ENCODE measurements at regions not wholly inside any gene's neighbourhood (a gene's known extent, or its start where the extent isn't known, plus 50 kb on each side); places are given as distances from the start of the nearest gene placed in this dataset.
"Not testable (repeated sequence)": the region's sequence is repeated elsewhere in the genome, so short reads cannot be mapped to it uniquely, and the experiment has no call there.

DNA sequence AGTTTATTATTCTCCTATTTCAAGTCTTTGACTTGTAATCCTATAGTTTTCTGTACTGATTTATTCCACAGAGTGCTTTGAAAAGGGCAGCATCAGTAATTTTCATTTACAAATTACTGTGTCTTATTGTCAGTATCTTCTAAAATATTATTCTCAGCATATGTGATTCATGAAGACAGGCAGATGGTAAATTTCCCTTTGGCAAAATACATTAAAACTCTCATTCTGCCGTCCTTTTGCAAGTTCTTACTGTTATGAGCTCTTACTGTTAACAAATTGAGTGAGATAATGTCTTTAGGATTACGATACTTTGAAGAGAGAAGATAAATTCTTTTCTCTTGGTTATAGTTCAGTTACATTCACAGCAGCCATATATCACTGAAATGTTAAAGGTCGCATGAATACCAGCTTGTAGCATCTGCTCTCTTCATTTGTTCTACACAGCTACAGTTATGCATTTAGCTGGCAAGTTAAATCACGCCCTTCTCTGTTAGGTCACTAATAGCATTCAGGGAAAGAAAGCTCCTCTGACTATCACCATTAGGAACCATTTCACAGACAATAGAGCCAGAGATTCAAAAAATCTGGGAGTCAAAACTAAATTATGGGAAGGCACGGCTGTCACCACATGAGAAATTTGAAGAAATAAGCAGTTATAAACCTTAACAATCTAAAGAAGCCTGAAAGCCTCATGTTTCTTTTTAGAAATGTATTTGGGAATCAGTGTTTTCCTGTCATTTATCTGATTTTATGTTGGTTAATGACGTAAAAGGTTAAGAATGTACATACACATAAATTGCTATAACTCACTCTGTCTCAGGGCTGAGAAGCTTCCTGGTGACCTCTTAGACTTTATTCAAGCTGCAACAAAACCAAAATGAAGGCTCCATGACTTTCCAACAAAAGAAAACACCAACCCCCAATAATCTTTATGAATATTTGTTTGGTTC is 109.6 kb upstream of the SP4 start:
- no peak for DNase-seq (ENCODE audit: low read depth)

DNA sequence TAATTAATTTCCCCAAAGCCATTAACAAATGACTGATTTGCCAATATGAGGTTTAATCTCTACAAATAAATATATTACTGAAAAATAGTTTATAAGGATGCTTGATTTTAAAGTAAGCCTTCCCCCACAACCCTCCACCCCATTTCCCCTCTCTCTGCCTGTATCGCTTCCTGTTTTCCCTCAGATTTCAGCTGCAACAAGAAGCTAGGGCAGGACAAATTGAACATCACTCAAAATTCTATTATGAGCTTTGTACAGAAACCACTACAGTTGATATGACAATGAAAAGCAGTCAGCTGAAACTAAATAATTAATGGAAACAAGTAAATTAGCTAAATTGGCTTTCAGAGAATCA is 109.0 kb upstream of the SP4 start:
- no peak for DNase-seq (ENCODE audit: low read depth)

DNA sequence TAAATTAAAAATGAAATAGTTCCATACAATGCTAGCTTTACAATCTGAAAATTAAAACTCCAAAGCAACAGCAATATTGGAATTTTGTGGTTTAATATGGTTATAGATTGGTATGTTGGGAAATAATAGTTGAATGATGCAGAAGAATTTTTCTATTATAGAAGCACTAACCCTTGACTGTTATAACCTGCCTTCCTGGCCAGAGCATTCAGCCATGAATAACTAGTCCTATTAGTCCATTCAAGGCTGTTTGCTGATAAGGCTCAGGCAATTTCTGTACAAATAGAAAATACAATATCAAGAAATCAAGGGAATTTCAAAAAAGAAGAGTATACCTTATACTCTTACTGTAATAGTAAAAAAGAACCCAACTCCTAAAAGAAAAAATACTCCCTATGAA is 101.6 kb upstream of the SP4 start:
- no peak for DNase-seq (ENCODE audit: low read depth)

DNA sequence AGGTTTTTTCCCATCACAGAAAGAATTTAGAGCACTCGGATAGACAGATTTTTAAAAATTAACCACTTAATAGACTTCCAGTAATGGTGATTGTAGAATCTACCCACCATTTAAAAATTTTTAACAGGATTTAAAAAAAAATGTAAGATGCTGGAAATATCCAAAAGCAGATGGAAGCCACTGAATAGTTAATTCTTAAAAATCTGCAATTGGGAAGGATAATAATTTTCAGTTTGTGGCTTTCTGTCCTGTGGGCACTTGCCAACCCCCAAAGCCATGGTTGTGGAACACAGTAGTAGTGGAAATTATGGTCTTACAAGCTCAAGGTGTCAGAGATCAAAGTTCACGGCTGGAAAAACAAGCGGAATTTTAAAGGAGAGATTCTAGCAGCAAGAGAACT is 101.0 kb upstream of the SP4 start:
- no peak for DNase-seq (ENCODE audit: low read depth)

DNA sequence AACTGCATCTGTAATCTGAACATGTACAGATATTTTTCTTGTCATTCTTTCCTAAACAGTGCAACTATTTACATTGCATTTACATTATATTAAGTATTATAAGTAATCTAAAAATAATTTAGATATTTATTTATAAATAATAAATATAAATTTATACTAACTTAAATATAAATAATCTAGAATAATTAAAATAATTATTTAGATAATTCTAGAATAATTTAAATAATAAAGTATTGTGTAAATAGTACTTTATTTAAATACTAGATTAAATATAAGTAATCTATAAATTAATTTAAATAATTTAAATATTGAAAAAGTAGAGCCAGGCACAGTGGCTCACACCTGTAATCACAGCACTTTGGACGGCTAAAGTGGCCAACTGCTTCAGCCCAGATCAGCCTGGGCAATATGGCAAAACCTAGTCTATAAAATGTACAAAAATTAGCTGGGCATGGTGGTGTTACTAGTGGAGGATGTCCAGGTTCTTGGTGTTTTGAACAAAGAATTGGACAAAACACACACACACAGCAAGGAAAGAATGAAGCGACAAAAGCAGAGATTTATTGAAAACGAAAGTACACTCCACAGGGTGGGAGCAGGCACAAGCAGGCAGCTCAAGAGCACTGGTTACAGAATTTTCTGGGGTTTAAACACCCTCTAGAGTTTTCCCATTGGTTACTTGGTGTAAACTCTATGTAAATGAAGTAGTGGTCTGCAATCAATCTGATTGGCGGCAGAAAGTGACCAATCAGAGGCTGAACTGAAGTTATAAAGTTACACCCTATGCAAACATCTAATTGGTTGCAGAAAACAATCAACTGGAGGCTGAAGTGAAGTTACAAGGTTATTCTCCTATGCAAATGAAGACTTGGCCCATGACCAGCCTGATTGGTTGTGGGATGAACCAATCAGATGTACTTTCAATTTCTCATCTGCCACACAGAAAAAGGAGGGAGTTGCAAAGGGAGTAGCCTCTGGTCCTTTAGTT is 100.2 kb upstream of the SP4 start:
- DNase-seq (ENCODE audit: low read depth), result no peak

DNA sequence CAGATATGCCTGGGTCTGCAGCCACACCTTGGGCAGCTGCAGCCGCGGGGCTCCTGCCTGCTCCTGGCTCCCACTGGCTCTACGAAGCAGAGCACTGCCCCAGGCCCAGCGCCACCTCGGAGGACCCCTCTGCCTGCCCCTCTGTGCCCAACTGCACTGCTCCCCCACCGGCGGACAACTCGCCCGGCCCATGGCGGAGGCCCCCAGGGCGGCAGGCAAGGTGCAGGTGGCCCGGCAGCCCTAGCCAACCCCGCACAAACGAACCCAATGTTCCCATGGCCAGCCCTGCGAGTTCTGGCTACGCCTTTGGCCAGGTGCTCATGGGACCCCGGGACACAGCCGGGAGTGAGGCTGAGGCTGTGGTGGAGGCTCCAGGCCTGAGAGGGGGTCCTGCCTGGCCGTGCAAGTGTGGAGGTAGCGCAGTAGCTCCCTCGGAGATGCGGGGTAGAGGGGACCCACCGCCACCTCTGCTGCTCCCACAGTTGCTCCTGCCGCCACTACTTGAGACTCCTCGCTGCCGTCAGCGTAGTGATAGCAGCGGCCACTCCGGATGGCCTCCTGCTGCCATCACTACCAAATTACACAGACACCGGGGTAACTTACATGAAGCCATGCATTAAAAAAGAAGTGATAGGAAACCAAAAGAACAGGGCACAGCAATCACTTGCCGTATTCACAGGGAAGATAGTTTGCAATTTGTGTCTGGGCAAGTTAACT is 97.3 kb upstream of the SP4 start:
- no peak for DNase-seq (ENCODE audit: low read depth)

DNA sequence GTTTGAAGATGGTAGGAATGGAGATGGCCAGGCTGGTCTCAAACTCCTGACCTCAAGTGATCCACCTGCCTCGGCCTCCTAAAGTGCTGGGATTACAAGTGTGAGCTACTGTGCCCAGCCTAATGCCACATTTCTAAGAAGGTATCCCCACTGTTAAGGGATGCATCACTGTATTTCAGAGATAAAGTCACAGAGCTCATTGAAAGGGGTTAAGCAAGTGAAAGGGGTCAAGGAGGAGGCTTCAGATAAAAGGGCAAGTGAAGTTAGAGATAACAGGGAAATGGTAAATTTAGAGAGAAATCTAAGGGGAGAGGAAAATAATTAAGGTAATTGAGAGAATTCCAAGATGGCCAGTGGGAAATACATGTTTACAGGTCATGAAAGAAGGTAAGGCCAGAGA is 93.0 kb upstream of the SP4 start:
- no peak for DNase-seq (ENCODE audit: low read depth)

DNA sequence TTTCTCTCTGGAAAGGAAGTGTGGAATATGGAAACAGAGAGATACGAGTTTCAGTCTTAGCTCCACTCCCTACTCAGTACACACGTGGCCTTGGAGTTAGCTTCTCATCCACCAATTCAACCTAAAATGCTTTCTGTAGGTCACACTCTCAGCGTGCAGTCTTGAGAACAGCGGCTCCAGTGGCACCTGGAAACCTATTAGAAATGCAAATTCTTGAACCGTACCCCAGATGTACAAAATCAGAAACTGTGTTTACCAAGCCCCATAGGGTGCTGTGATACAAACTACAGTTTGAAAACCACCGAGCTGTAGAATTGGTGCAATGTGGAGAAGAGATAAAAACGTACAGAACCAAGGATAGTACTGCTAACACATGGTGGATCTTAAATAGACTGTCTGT is 91.1 kb upstream of the SP4 start:
- DNase-seq (ENCODE audit: low read depth), result no peak

DNA sequence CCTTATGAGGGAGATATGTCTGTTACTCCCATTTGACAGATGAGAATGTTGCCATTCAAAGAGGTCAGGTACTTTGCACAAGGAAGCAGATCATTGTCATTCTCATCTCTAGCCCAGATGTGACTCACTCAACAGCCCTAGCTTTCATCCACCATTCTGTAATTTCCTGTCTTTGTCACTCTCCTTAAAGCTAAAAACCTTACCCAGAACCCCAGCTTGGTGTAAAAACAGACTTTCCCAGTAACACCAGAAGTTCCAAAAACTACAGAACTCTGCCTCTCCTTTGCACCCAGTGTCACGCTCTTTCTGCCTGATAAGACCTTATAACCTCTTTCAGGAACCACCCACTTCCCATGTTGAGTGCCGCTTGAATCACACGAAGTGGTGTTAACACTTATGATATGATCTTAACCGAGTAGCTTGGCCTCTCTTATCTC is 89.1 kb upstream of the SP4 start:
- no peak for DNase-seq (ENCODE audit: low read depth)

DNA sequence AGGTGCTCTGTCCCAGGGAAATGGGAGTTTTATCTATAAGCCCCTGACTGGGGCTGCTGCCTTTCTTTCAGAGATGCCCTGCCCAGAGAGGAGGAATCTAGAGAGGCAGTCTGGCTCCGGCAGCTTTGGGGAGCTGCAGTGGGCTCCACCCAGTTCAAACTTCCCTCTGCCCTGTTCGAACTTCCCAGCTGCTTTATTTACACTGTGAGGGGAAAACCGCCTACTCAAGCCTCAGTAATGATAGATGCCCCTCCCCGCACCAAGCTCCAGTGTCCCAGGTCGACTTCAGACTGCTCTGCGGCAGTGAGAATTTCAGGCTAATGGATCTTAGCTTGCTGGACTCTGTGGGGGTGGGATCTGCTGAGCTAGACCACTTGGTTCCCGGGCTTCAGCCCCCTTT is 83.0 kb upstream of the SP4 start:
- not testable (repeated sequence) for DNase-seq (ENCODE audit: low read depth)

DNA sequence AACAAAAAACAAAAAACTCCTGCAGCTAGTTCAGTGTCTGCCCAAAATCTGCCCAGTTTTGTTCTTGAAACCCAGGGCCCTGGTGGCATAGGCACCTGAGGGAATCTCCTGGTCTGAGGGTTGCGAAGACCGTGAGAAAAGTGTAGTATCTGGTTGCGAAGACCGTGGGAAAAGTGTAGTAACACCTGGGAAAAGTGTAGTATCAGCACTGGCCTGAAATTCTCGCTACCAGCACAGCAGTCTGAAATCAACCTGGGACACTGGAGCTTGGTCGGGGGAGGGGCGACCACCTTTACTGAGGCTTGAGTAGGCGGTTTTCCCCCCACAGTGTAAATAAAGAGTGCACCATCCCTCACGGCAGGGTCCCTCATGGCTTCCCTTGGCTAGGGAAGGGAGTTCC is 82.5 kb upstream of the SP4 start:
- DNase-seq (ENCODE audit: low read depth), result no peak

DNA sequence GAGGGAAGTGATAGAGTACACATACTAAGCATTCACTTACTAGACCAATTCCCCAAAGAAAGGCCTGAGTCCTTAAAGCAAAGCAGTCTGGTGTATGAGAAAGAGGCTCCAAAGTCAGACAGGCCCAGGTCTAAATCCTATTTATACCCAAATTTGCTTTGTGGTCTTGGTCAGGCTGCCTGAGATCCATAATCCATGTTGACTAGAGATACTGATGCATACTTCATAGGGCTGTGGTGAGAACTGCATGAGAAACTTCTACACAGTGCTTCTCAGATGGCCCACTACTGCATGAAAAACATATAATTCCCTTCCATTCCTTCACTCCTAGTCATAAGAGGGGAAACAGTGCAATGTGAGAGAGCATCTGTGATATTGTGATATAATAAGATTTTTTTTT is 81.6 kb upstream of the SP4 start:
- no peak for DNase-seq (ENCODE audit: low read depth)

DNA sequence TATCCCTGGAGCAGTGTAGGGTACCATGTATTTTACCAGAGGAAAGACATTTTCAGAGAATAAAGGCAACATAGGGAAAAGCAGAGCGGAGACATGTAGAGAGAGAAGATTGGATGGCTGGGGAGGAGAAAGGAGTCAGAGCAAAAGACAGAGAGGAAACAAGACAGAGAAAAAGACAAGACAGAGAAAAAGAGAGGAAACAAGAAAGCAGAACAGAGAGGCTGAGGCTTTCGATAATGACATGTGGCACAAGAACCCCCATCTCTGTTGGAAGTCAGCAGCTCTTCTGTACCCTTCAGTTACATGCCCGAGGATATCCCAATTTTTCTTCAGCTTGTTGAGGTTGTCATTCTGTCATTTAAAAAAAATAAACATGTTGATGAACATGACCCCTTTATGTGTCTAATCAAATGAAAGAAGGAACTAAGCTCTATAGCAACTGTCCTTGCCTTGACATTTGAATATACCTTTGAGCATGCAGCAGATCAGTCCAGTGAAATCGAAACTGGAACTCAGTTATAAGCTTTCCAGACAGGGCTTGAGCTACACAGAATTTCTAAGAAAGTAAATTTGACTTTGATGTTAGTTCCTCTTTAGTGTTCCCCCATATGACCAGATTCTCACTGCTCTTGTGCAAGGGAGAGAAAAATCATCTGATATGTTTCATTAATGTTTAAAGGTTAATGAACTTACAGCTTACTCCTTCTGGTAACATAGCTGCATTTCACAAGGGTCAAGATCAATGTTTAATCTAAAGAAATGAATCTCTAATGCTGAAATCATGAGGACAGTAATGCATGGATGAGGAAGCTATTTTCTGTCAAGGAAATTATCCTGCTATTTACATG is 75.1 kb upstream of the SP4 start:
- no peak for DNase-seq (ENCODE audit: low read depth)

DNA sequence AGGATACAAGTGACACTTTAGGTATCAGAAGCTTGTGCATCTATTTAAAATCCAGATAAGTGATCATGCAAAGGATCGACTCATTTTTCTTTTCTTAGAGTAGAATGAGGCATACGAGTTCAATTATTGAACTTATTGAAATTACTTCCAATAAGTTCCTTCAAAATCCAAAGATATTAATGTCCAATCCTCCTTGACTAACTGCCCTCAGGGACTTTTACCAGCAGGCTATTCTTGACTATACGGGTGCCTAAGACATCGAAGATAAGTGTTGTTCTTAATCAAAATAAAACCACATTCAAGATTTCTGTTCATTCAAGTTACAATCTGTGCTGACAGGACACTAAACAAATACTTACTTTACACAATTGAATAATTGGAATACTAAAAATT is 74.5 kb upstream of the SP4 start:
- no peak for DNase-seq (ENCODE audit: low read depth)

DNA sequence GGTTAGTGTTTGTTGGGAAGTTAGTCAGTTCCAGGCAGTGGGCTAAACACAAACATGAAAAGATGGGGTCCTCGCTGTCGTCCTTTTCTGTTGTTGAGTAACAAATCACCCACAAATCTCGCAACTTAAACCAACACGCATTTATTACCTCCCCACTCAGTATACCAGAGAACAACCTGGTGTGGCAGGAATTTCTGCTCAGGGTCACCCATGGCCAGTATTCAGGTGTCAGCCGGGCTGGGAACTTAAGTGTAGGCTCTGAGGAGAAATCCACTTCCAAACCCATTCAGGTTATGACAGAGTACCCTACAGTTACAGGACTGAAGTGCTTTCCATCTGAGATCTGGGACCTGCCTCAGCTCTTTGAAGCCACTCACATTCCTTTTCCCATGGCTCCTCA is 73.6 kb upstream of the SP4 start:
- no peak for DNase-seq (ENCODE audit: low read depth)

DNA sequence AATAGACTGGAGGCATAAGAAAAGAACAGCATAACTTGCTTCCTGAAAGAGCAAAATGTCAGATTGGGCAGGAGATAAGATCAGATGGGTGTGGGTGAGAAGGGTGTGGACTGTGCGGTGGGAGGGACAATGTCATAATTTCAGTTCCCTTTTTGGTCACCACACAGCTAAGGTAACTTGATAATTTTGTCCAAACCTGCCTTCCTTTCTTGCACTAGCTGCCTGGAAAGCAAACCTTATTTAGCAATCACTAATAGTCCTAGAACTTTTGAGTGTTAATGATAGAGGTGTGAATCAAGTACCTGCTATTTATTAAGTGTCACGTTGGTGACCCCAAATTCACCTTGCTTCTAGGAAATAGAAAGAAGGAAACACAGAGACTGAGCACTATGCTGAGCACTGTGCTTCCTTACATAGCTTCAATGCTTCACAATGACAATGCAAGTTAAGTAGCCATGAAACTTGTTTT is 72.4 kb upstream of the SP4 start:
- DNase-seq (ENCODE audit: low read depth), result no peak

DNA sequence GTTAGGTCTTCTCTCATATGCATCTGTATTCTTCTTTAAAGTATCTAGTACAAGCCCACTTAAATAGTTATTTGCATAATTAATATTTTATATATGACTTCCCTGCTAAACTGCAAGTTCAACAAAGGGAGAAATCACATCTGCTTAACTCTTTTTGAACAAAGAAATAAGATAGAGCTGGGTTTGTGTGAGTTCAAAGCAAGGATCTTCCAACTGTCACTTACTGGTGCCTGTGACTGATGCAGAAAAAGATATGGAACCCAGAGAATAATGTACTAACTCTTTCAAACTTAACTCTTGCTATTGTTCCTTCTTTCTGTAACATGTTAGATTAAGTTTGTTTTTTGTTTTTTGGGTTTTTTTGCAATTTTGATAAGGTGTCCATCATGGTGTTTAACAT is 71.3 kb upstream of the SP4 start:
- no peak for DNase-seq (ENCODE audit: low read depth)

DNA sequence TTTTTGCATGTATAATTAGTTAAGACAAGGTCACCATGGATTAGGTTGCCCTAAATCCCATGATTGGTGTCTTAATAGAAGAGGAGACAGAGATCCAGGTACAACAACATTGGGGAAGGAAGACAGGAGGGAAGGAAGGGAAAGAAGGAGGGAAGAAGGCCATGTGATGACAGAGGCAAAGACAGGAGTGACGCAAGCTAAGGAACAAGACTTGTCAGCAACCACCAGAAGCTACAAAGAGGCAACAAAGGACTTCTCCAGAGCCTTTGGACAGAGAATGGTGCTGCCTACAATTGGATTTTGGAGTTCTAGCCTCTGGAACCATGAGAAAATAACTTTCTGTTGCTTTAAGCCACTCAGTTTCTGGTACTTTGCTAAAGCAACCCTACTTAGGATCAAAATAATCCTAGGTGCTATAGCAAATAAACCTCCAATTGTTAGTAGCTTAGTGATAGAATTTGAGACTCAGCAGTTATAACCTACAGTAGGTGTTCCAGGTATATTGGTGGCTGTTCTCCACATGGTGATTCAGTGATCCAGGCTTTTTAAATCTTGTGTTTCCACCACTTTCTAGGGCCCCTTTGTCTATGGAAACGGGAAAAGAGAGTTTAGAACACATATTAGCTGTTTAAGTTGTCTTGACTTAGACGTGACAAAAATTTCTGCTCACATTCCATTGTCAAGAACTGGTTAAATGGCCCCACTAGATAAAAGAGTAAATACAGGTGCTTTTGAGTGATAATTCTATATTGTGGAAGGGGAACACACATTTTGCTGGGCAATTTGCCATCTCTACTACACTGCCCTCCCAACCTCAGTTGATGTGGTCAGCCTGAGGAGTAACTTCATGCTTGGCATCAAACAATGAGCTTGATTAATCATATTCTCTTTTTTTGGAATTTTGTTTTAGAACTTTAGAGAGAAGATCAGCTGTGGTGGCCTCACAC is 70.5 kb upstream of the SP4 start:
- DNase-seq (ENCODE audit: low read depth), result no peak

DNA sequence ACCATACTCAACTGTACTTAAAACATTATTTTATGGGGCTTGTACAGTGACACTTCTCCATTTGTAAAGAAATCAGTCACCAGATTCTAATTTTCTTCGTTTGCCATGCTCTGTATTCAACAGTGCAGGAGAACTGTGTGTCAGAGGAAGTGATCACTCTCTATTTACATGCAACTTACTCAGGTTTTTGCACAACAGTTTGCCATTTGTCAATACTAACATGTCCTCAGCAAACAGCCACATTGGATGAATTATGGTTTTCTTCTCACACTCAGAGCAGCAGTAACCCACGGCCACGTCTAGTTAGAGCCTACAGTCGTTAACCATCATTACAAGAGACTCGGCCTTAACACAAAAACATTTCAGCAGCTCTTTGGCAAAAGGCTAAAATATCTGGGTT is 69.2 kb upstream of the SP4 start:
- no peak for DNase-seq (ENCODE audit: low read depth)

DNA sequence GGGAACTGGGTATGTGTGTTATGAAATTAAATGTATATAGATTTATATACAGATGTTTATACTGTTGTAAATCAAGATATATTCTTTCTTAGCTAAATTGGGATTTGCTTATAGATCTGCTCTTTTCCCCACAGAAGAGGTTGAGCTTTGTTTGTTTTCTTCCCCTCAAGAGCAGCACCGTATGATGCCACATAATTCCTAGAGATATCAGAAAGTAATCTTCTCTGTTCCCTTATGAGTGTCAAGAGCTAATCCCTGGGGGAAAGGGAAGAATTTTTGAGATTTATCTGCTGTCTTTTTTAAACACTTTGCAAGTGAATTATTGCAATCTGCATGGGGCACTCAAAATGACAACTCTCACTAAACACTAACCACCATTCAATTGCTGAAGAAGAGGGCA is 68.7 kb upstream of the SP4 start:
- no peak for DNase-seq (ENCODE audit: low read depth)
